Stimulated activated memory B cell treated with anti-CD40 and anti-IgM and Interleukin-4, amounts not matched to agents 10 μg/mL and 1 μg/mL and 100 μg/mL, for 72 hours (primary cell): ENCODE measurements at regions not wholly inside any gene's neighbourhood (a gene's known extent, or its start where the extent isn't known, plus 50 kb on each side); places are given as distances from the start of the nearest gene placed in this dataset.

Experiments
- ATAC-seq: fragments of 150-1000 bp; cut with Tn5 transposase; 2 replicates; pipeline ENCODE4 v1.10.0; 2021
- H3K27ac Mint-ChIP-seq: one replicate; pipeline ENCODE4 v1.8.0; 2022; ENCODE audit warnings: mild to moderate bottlenecking, mixed read lengths
- H3K27me3 Mint-ChIP-seq: one replicate; pipeline ENCODE4 v1.8.0; 2022; ENCODE audit warnings: mixed read lengths
- H3K36me3 Mint-ChIP-seq: one replicate; pipeline ENCODE4 v1.8.0; 2022; ENCODE audit warnings: mixed read lengths
- H3K4me1 Mint-ChIP-seq: one replicate; pipeline ENCODE4 v1.8.0; 2022; ENCODE audit warnings: mixed read lengths
- H3K4me3 Mint-ChIP-seq: one replicate; pipeline ENCODE4 v1.8.0; 2022; ENCODE audit warnings: mild to moderate bottlenecking, moderate library complexity, mixed read lengths
- H3K9me3 Mint-ChIP-seq: one replicate; pipeline ENCODE4 v1.8.0; 2022; ENCODE audit warnings: mixed read lengths

GRCh38 chr10:36903040-36903439 is 222.4 kb upstream of the ANKRD30A start:
- Mint-ChIP-seq H3K36me3 (no peaks in the 10 kb centered on the region), H3K9me3 (no peaks in the 10 kb centered on the region), H3K27me3 (no peaks in the 10 kb centered on the region), H3K4me3 (no peak overlapping the region), H3K4me1 (no peaks in the 10 kb centered on the region), H3K27ac (no peak overlapping the region)
- no peak for ATAC-seq

GRCh38 chr10:36899652-36900051 is 225.7 kb upstream of the ANKRD30A start:
- ATAC-seq = no peak
- H3K36me3 Mint-ChIP-seq = no peaks in the 10 kb centered on the region
- H3K4me3 Mint-ChIP-seq = no peak overlapping the region
- no peaks in the 10 kb centered on the region for H3K27me3 Mint-ChIP-seq
- no peaks in the 10 kb centered on the region for H3K9me3 Mint-ChIP-seq
- no peak overlapping the region for H3K27ac Mint-ChIP-seq
- no peaks in the 10 kb centered on the region for H3K4me1 Mint-ChIP-seq

GRCh38 chr10:36888925-36889573 is 236.3 kb upstream of the ANKRD30A start:
- Mint-ChIP-seq H3K27ac (no peak overlapping the region), H3K9me3 (no peaks in the 10 kb centered on the region), H3K36me3 (no peaks in the 10 kb centered on the region), H3K4me3 (no peak overlapping the region), H3K4me1 (no peaks in the 10 kb centered on the region), H3K27me3 (no peaks in the 10 kb centered on the region)
- ATAC-seq = peak; percentile 73

- no peak overlapping the region for H3K27ac Mint-ChIP-seq
- H3K36me3 Mint-ChIP-seq = no peaks in the 10 kb centered on the region
- no peak overlapping the region for H3K4me3 Mint-ChIP-seq
- no peaks in the 10 kb centered on the region for H3K27me3 Mint-ChIP-seq
- no peaks in the 10 kb centered on the region for H3K9me3 Mint-ChIP-seq
- H3K4me1 Mint-ChIP-seq = no peaks in the 10 kb centered on the region
- no peak for ATAC-seq
These were observed 239.0 kb upstream of the ANKRD30A start for GRCh38 chr10:36886303-36886891.

- no peak for ATAC-seq
- no peaks in the 10 kb centered on the region for H3K36me3 Mint-ChIP-seq
- H3K9me3 Mint-ChIP-seq = no peaks in the 10 kb centered on the region
- H3K4me3 Mint-ChIP-seq = no peak overlapping the region
- H3K27me3 Mint-ChIP-seq = no peaks in the 10 kb centered on the region
- no peaks in the 10 kb centered on the region for H3K4me1 Mint-ChIP-seq
- no peak overlapping the region for H3K27ac Mint-ChIP-seq
These were observed 239.7 kb upstream of the ANKRD30A start for GRCh38 chr10:36885746-36886145.

GRCh38 chr10:36882781-36883180 is 242.6 kb upstream of the ANKRD30A start:
- Mint-ChIP-seq H3K4me3 (no peak overlapping the region), H3K36me3 (no peaks in the 10 kb centered on the region), H3K27ac (no peak overlapping the region), H3K9me3 (no peaks in the 10 kb centered on the region), H3K4me1 (no peaks in the 10 kb centered on the region), H3K27me3 (no peaks in the 10 kb centered on the region)
- no peak for ATAC-seq

GRCh38 chr10:36880898-36881297 is 244.5 kb upstream of the ANKRD30A start:
- no peak for ATAC-seq
- no peaks in the 10 kb centered on the region for H3K27me3 Mint-ChIP-seq
- H3K4me3 Mint-ChIP-seq = no peak overlapping the region
- no peak overlapping the region for H3K27ac Mint-ChIP-seq
- no peaks in the 10 kb centered on the region for H3K4me1 Mint-ChIP-seq
- no peaks in the 10 kb centered on the region for H3K36me3 Mint-ChIP-seq
- no peaks in the 10 kb centered on the region for H3K9me3 Mint-ChIP-seq

GRCh38 chr10:36872702-36873393 is 252.6 kb upstream of the ANKRD30A start:
- Mint-ChIP-seq H3K27me3 (no peaks in the 10 kb centered on the region), H3K9me3 (no peaks in the 10 kb centered on the region), H3K27ac (no peak overlapping the region), H3K4me1 (peaks cover 13% of the 10 kb centered on the region), H3K36me3 (no peaks in the 10 kb centered on the region), H3K4me3 (no peak overlapping the region)
- ATAC-seq = peak; percentile 81

GRCh38 chr10:36840788-36841187 is 284.6 kb upstream of the ANKRD30A start:
- H3K9me3 Mint-ChIP-seq = no peaks in the 10 kb centered on the region
- H3K27me3 Mint-ChIP-seq = no peaks in the 10 kb centered on the region
- ATAC-seq = no peak
- no peaks in the 10 kb centered on the region for H3K36me3 Mint-ChIP-seq
- H3K4me3 Mint-ChIP-seq = no peak overlapping the region
- H3K27ac Mint-ChIP-seq = no peak overlapping the region
- no peaks in the 10 kb centered on the region for H3K4me1 Mint-ChIP-seq

- H3K9me3 Mint-ChIP-seq = no peaks in the 10 kb centered on the region
- no peaks in the 10 kb centered on the region for H3K4me1 Mint-ChIP-seq
- no peak overlapping the region for H3K27ac Mint-ChIP-seq
- ATAC-seq = no peak
- H3K27me3 Mint-ChIP-seq = no peaks in the 10 kb centered on the region
- H3K36me3 Mint-ChIP-seq = no peaks in the 10 kb centered on the region
- no peak overlapping the region for H3K4me3 Mint-ChIP-seq
These were observed 288.0 kb upstream of the ANKRD30A start for GRCh38 chr10:36837416-36837815.

- H3K36me3 Mint-ChIP-seq = no peaks in the 10 kb centered on the region
- peaks cover 3% of the 10 kb centered on the region for H3K9me3 Mint-ChIP-seq
- H3K4me1 Mint-ChIP-seq = no peaks in the 10 kb centered on the region
- H3K27me3 Mint-ChIP-seq = no peaks in the 10 kb centered on the region
- no peak for ATAC-seq
- no peak overlapping the region for H3K4me3 Mint-ChIP-seq
- H3K27ac Mint-ChIP-seq = no peak overlapping the region
These were observed 305.6 kb upstream of the ANKRD30A start for GRCh38 chr10:36819781-36820180.

GRCh38 chr10:36817898-36818297 is 307.5 kb upstream of the ANKRD30A start:
- H3K27ac Mint-ChIP-seq = no peak overlapping the region
- H3K27me3 Mint-ChIP-seq = no peaks in the 10 kb centered on the region
- H3K4me1 Mint-ChIP-seq = no peaks in the 10 kb centered on the region
- no peak for ATAC-seq
- no peaks in the 10 kb centered on the region for H3K36me3 Mint-ChIP-seq
- H3K9me3 Mint-ChIP-seq = no peaks in the 10 kb centered on the region
- no peak overlapping the region for H3K4me3 Mint-ChIP-seq

GRCh38 chr10:36808625-36809362 is 316.6 kb upstream of the ANKRD30A start:
- Mint-ChIP-seq H3K36me3 (no peaks in the 10 kb centered on the region), H3K4me1 (no peaks in the 10 kb centered on the region), H3K27ac (no peak overlapping the region)

GRCh38 chr10:36803229-36803628 is 322.2 kb upstream of the ANKRD30A start:
- ATAC-seq = no peak
- H3K36me3 Mint-ChIP-seq = no peaks in the 10 kb centered on the region
- H3K4me1 Mint-ChIP-seq = no peaks in the 10 kb centered on the region
- no peak overlapping the region for H3K27ac Mint-ChIP-seq
- H3K9me3 Mint-ChIP-seq = no peaks in the 10 kb centered on the region
- no peak overlapping the region for H3K4me3 Mint-ChIP-seq
- no peaks in the 10 kb centered on the region for H3K27me3 Mint-ChIP-seq

More at GRCh38 chr10:36808625-36809362, 316.6 kb upstream of the ANKRD30A start:
- H3K27me3 Mint-ChIP-seq = no peaks in the 10 kb centered on the region
- ATAC-seq = no peak
- no peak overlapping the region for H3K4me3 Mint-ChIP-seq
- H3K9me3 Mint-ChIP-seq = no peaks in the 10 kb centered on the region

- Mint-ChIP-seq H3K36me3 (no peaks in the 10 kb centered on the region), H3K9me3 (no peaks in the 10 kb centered on the region), H3K4me3 (no peak overlapping the region), H3K27me3 (no peaks in the 10 kb centered on the region), H3K27ac (no peak overlapping the region), H3K4me1 (no peaks in the 10 kb centered on the region)
- no peak for ATAC-seq
These were observed 322.8 kb upstream of the ANKRD30A start for GRCh38 chr10:36802490-36803153.
